Panc1 (cell line): ENCODE measurements at regions not wholly inside any gene's neighbourhood (a gene's known extent, or its start where the extent isn't known, plus 50 kb on each side); places are given as distances from the start of the nearest gene placed in this dataset.

Experiments
- CTCF ChIP-seq: fragments of 450-650 bp; IDR thresholded peaks from 2 replicates; pipeline ENCODE4 v1.5.1; 2017; ENCODE audit warnings: mild to moderate bottlenecking
- POLR2AphosphoS5 ChIP-seq: IDR thresholded peaks from 2 replicates; pipeline ENCODE4 v1.6.1; 2012; ENCODE audit warnings: mild to moderate bottlenecking, low read depth, low read length, moderate library complexity
- SIN3A ChIP-seq: IDR thresholded peaks from 2 replicates; pipeline ENCODE4 v1.6.1; 2012; ENCODE audit warnings: low read depth, mild to moderate bottlenecking, low read length, moderate library complexity, borderline replicate concordance; ENCODE audit not compliant: insufficient read depth
- TCF7L2 ChIP-seq: IDR thresholded peaks from 2 replicates; pipeline ENCODE4 v1.6.1; 2011; ENCODE audit warnings: mild to moderate bottlenecking, low read depth, low read length, inconsistent platforms

GRCh38 chr19:28578786-28579505 is 634.0 kb downstream of the UQCRFS1 start:
- TF ChIP-seq POLR2AphosphoS5 (no peak), TCF7L2 (no peak), CTCF (no peak), SIN3A (no peak)
